ENCODE measurements at regions not wholly inside any gene's neighbourhood (a gene's known extent, or its start where the extent isn't known, plus 50 kb on each side); places are given as distances from the start of the nearest gene placed in this dataset.

GRCh38 chr15:70427167-70428120 is 329.7 kb upstream of the TLE3 start:
- Histone ChIP-seq H3K9ac (ENCODE audit: low read length) (no peak overlapping the region), H3K27ac (ENCODE audit: low read length) (no peak overlapping the region), H3K9me3 (ENCODE audit: low read length) (peaks cover 4% of the 10 kb centered on the region), H3K36me3 (ENCODE audit: insufficient read depth, low read length) (no peaks in the 10 kb centered on the region), H3F3A (ENCODE audit: insufficient read depth, low read length, poor library complexity, severe bottlenecking) (no peaks in the 10 kb centered on the region), H3K4me3 (ENCODE audit: low read length) (no peak overlapping the region), H3K79me2 (replicated peaks; ENCODE audit: insufficient read depth, low read length) (no peaks in the 10 kb centered on the region), H2AFZ (ENCODE audit: low read depth, low read length) (no peak overlapping the region), H3K27me3 (ENCODE audit: insufficient read depth, low read depth, low read length) (no peaks in the 10 kb centered on the region), H3K4me2 (ENCODE audit: low read length) (no peak overlapping the region), H3K9me2 (ENCODE audit: insufficient read depth, low read length) (no peaks in the 10 kb centered on the region), H4K20me1 (ENCODE audit: insufficient read depth) (no peaks in the 10 kb centered on the region)
- TF ChIP-seq TAF1 (IDR thresholded peaks at IDR 0.05; ENCODE audit: low read depth), result no peak
- no peak for TF ChIP-seq MXI1 (conservative IDR thresholded peaks at IDR 0.05; ENCODE audit: poor library complexity, severe bottlenecking)
- TF ChIP-seq POLR2AphosphoS5 (IDR thresholded peaks at IDR 0.05), result no peak

GRCh38 chr15:70426096-70426821 is 328.5 kb upstream of the TLE3 start:
- TF ChIP-seq, protein P1, sequence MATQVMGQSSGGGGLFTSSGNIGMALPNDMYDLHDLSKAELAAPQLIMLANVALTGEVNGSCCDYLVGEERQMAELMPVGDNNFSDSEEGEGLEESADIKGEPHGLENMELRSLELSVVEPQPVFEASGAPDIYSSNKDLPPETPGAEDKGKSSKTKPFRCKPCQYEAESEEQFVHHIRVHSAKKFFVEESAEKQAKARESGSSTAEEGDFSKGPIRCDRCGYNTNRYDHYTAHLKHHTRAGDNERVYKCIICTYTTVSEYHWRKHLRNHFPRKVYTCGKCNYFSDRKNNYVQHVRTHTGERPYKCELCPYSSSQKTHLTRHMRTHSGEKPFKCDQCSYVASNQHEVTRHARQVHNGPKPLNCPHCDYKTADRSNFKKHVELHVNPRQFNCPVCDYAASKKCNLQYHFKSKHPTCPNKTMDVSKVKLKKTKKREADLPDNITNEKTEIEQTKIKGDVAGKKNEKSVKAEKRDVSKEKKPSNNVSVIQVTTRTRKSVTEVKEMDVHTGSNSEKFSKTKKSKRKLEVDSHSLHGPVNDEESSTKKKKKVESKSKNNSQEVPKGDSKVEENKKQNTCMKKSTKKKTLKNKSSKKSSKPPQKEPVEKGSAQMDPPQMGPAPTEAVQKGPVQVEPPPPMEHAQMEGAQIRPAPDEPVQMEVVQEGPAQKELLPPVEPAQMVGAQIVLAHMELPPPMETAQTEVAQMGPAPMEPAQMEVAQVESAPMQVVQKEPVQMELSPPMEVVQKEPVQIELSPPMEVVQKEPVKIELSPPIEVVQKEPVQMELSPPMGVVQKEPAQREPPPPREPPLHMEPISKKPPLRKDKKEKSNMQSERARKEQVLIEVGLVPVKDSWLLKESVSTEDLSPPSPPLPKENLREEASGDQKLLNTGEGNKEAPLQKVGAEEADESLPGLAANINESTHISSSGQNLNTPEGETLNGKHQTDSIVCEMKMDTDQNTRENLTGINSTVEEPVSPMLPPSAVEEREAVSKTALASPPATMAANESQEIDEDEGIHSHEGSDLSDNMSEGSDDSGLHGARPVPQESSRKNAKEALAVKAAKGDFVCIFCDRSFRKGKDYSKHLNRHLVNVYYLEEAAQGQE (IDR thresholded peaks at IDR 0.05; ENCODE audit: borderline replicate concordance), result no peak
- TF ChIP-seq, protein P2, sequence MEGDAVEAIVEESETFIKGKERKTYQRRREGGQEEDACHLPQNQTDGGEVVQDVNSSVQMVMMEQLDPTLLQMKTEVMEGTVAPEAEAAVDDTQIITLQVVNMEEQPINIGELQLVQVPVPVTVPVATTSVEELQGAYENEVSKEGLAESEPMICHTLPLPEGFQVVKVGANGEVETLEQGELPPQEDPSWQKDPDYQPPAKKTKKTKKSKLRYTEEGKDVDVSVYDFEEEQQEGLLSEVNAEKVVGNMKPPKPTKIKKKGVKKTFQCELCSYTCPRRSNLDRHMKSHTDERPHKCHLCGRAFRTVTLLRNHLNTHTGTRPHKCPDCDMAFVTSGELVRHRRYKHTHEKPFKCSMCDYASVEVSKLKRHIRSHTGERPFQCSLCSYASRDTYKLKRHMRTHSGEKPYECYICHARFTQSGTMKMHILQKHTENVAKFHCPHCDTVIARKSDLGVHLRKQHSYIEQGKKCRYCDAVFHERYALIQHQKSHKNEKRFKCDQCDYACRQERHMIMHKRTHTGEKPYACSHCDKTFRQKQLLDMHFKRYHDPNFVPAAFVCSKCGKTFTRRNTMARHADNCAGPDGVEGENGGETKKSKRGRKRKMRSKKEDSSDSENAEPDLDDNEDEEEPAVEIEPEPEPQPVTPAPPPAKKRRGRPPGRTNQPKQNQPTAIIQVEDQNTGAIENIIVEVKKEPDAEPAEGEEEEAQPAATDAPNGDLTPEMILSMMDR (IDR thresholded peaks at IDR 0.05; ENCODE audit: poor library complexity, severe bottlenecking), result no peak
- TF ChIP-seq SMC3 (conservative IDR thresholded peaks at IDR 0.05; ENCODE audit: poor library complexity) (no peak), TAF1 (IDR thresholded peaks at IDR 0.05; ENCODE audit: low read depth) (no peak), POLR2AphosphoS5 (IDR thresholded peaks at IDR 0.05) (no peak), EP300 (conservative IDR thresholded peaks at IDR 0.05; ENCODE audit: poor library complexity, severe bottlenecking) (no peak), RAD21 (conservative IDR thresholded peaks at IDR 0.05) (no peak), EZH2 (IDR thresholded peaks at IDR 0.05; ENCODE audit: borderline replicate concordance, insufficient read depth, low read length, poor library complexity, severe bottlenecking) (no peak), MXI1 (conservative IDR thresholded peaks at IDR 0.05; ENCODE audit: poor library complexity, severe bottlenecking) (no peak)
- no peak overlapping the region for H3K4me2 ChIP-seq (ENCODE audit: low read length)
- no peak overlapping the region for H3K27ac ChIP-seq (ENCODE audit: low read length)
- no peaks in the 10 kb centered on the region for H4K20me1 ChIP-seq (ENCODE audit: insufficient read depth)
- H3K9me3 ChIP-seq (ENCODE audit: low read length), result peaks cover 4% of the 10 kb centered on the region
- H3K36me3 ChIP-seq (ENCODE audit: insufficient read depth, low read length), result no peaks in the 10 kb centered on the region
- H3K9me2 ChIP-seq (ENCODE audit: insufficient read depth, low read length), result no peaks in the 10 kb centered on the region
- H3K9ac ChIP-seq (ENCODE audit: low read length), result no peak overlapping the region
- H3K4me3 ChIP-seq (ENCODE audit: low read length), result no peak overlapping the region
- no peak overlapping the region for H2AFZ ChIP-seq (ENCODE audit: low read depth, low read length)
- no peaks in the 10 kb centered on the region for H3K27me3 ChIP-seq (ENCODE audit: insufficient read depth, low read depth, low read length)
- H3F3A ChIP-seq (ENCODE audit: insufficient read depth, low read length, poor library complexity, severe bottlenecking), result no peaks in the 10 kb centered on the region
- H3K79me2 ChIP-seq (replicated peaks; ENCODE audit: insufficient read depth, low read length), result no peaks in the 10 kb centered on the region

Data from neural cell (in vitro differentiated cells).